ENCODE measurements at regions not wholly inside any gene's neighbourhood (a gene's known extent, or its start where the extent isn't known, plus 50 kb on each side); places are given as distances from the start of the nearest gene placed in this dataset.
"Not testable (repeated sequence)": the region's sequence is repeated elsewhere in the genome, so short reads cannot be mapped to it uniquely, and the experiment has no call there.

DNA sequence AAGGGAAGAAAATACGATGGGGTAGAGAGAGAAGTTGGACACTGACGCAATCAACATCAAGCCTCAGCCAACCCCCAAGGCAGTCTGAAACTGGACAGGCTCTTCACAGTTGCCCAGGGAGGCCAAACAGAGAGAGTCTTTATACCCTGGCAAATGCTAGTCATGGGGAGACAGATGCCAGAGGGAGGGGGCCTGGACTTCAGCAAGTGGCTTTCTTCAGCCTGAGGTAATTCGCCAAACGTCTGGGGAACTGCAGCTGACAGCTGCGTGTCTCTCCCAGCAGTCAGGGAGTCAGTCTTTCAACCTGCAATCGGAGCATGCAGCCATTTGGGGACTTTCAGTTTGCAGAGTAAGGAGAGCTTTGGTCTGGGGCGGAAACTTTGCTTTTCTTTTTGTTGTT lies 521.6 kb downstream of the TRIML1 start:
- no peak for TF ChIP-seq CTCF (IDR thresholded peaks at IDR 0.05; ENCODE audit: control insufficient read depth, insufficient read depth, low read depth, low read length, missing control alignments)
- no peak for DNase-seq (ENCODE audit: low read depth)
- no peak overlapping the region for H3K4me3 ChIP-seq (ENCODE audit: control insufficient read depth, low read depth, low read length)

- DNase-seq (ENCODE audit: low read depth) = no peak
- no peak for TF ChIP-seq CTCF (IDR thresholded peaks at IDR 0.05; ENCODE audit: control insufficient read depth, insufficient read depth, low read depth, low read length, missing control alignments)
- no peak overlapping the region for H3K4me3 ChIP-seq (ENCODE audit: control insufficient read depth, low read depth, low read length)
These were observed 522.3 kb downstream of the TRIML1 start for GRCh38 chr4:188661502-188661901.

GRCh38 chr4:188663369-188663768 lies 524.1 kb downstream of the TRIML1 start:
- DNase-seq (ENCODE audit: low read depth) = no peak
- H3K4me3 ChIP-seq (ENCODE audit: control insufficient read depth, low read depth, low read length) = no peak overlapping the region
- no peak for TF ChIP-seq CTCF (IDR thresholded peaks at IDR 0.05; ENCODE audit: control insufficient read depth, insufficient read depth, low read depth, low read length, missing control alignments)

GRCh38 chr4:188665491-188666457 lies 526.5 kb downstream of the TRIML1 start:
- no peak for TF ChIP-seq CTCF (IDR thresholded peaks at IDR 0.05; ENCODE audit: control insufficient read depth, insufficient read depth, low read depth, low read length, missing control alignments)
- no peak for DNase-seq (ENCODE audit: low read depth)
- H3K4me3 ChIP-seq (ENCODE audit: control insufficient read depth, low read depth, low read length) = no peak overlapping the region

DNA sequence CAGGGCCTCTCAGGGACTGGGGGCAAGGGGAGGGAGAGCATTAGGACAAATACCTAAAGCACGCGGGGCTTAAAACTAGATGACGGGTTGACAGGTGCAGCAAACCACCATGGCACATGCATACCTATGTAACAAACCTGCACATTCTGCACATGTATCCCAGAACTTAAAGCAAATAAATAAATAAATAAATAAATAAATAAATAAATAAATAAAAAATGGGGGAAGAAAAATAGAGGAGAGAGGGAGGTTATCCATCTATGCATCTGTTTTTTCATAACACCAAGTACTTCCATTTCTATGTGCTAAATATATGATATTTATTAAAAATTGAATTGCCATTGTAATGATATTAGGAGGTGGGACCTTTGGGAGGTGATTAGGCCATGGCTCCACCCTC lies 539.5 kb downstream of the TRIML1 start:
- H3K4me3 ChIP-seq (ENCODE audit: control insufficient read depth, low read depth, low read length); DNase-seq (ENCODE audit: low read depth): not testable (repeated sequence)

GRCh38 chr4:188680004-188680666 lies 540.9 kb downstream of the TRIML1 start:
- no peak overlapping the region for H3K4me3 ChIP-seq (ENCODE audit: control insufficient read depth, low read depth, low read length)
- no peak for DNase-seq (ENCODE audit: low read depth)
- TF ChIP-seq CTCF (IDR thresholded peaks at IDR 0.05; ENCODE audit: control insufficient read depth, insufficient read depth, low read depth, low read length, missing control alignments) = no peak

GRCh38 chr4:188680667-188681063 lies 541.4 kb downstream of the TRIML1 start:
- no peak overlapping the region for H3K4me3 ChIP-seq (ENCODE audit: control insufficient read depth, low read depth, low read length)
- TF ChIP-seq CTCF (IDR thresholded peaks at IDR 0.05; ENCODE audit: control insufficient read depth, insufficient read depth, low read depth, low read length, missing control alignments) = no peak
- DNase-seq (ENCODE audit: low read depth) = no peak

All from AG09309 (cell line).